OCI-LY3 (cell line): ENCODE measurements at regions not wholly inside any gene's neighbourhood (a gene's known extent, or its start where the extent isn't known, plus 50 kb on each side); places are given as distances from the start of the nearest gene placed in this dataset.

Experiments
- CTCF ChIP-seq: fragments of 200-600, 300-600 bp; sonication (generic); IDR thresholded peaks from 2 replicates; pipeline ENCODE4 v1.5.1; 2014; ENCODE audit warnings: antibody characterized with exemption, low read length, low read depth
- EZH2phosphoT487 ChIP-seq: fragments of 200-600 bp; shearing (Covaris generic); IDR thresholded peaks from 2 replicates; pipeline ENCODE4 v1.6.1; 2018; ENCODE audit warnings: antibody characterized with exemption, mixed run types, low read depth

DNA sequence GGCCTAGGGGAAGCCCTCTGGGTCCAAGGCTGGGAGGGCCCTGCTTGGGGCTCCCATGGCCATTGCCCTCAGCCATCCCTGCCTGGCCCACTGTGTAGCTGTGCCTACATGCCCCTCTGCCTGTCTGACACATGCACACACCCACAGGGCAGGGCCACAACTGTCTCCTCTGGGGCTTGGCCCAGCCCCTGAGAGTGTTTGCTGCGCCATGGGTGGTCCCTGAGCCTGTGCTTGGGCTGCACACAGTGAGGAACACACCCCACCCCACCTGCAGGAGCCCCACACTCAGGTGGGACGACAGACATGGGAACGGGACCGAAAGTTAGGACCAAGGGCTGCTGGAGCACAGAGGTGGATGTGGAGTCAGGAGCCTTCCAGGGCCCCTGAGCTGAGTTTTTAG lies 489.5 kb downstream of the TBC1D22A start:
- no peak for TF ChIP-seq CTCF
- no peak for TF ChIP-seq EZH2phosphoT487
